Panc1 (cell line): ENCODE measurements at regions not wholly inside any gene's neighbourhood (a gene's known extent, or its start where the extent isn't known, plus 50 kb on each side); places are given as distances from the start of the nearest gene placed in this dataset.

ENCODE experiments used
- CTCF ChIP-seq: fragments of 450-650 bp; IDR thresholded peaks from 2 replicates; pipeline ENCODE4 v1.5.1; 2017; ENCODE audit warnings: mild to moderate bottlenecking
- POLR2AphosphoS5 ChIP-seq: IDR thresholded peaks from 2 replicates; pipeline ENCODE4 v1.6.1; 2012; ENCODE audit warnings: mild to moderate bottlenecking, low read depth, low read length, moderate library complexity
- REST ChIP-seq, 2 experiments: IDR thresholded peaks; 2 replicates each; pipeline ENCODE4 v1.6.1; 2011 to 2012; ENCODE audit warnings: low read depth in 2 of 2, control low read depth in 1 of 2, low read length in 1 of 2, mild to moderate bottlenecking in 1 of 2, moderate library complexity in 1 of 2; ENCODE audit not compliant: insufficient read depth in 1 of 2
- SIN3A ChIP-seq: IDR thresholded peaks from 2 replicates; pipeline ENCODE4 v1.6.1; 2012; ENCODE audit warnings: low read depth, mild to moderate bottlenecking, low read length, moderate library complexity, borderline replicate concordance; ENCODE audit not compliant: insufficient read depth

- TF ChIP-seq CTCF, result no peak
- TF ChIP-seq POLR2AphosphoS5, result no peak
- no peak for TF ChIP-seq SIN3A
- no peak for TF ChIP-seq REST (IDR thresholded peaks at IDR 0.05; ENCODE audit: insufficient read depth in 1 of 2, low read depth in 2 of 2, low read length in 1 of 2)
Observed at GRCh38 chr1:90204780-90205179, 209.9 kb downstream of the ZNF326 start.
